DND-41 (cell line): ENCODE measurements at regions not wholly inside any gene's neighbourhood (a gene's known extent, or its start where the extent isn't known, plus 50 kb on each side); places are given as distances from the start of the nearest gene placed in this dataset.

Source experiments
- ATAC-seq: fragments of 200-7000 bp; cut with Tn5 transposase; 3 replicates; pipeline ENCODE4 v1.9.1; 2021; ENCODE audit warnings: low read depth; ENCODE audit not compliant: insufficient read depth
- DNase-seq: peaks from one replicate; pipeline ENCODE4 v3.0.0-alpha.2; 2020
- H2AFZ ChIP-seq: 2 replicates; pipeline ENCODE4 v1.6.0; 2012; ENCODE audit warnings: low read depth, low read length
- H3K27ac ChIP-seq: 2 replicates; pipeline ENCODE4 v1.5.1; 2012; ENCODE audit warnings: low read length, inconsistent platforms
- H3K27me3 ChIP-seq: fragments of 200-600 bp; sonication (generic); 2 replicates; pipeline ENCODE4 v1.6.0; 2012; ENCODE audit warnings: low read length, mild to moderate bottlenecking, inconsistent platforms; ENCODE audit not compliant: insufficient read depth, poor library complexity
- H3K36me3 ChIP-seq: 2 replicates; pipeline ENCODE4 v1.5.1; 2012; ENCODE audit warnings: low read length, inconsistent platforms; ENCODE audit not compliant: insufficient read depth
- H3K4me1 ChIP-seq: 2 replicates; pipeline ENCODE4 v1.5.1; 2012; ENCODE audit warnings: mild to moderate bottlenecking, low read length; ENCODE audit not compliant: insufficient read depth
- H3K4me2 ChIP-seq: 2 replicates; pipeline ENCODE4 v1.6.0; 2012; ENCODE audit warnings: mild to moderate bottlenecking, moderate library complexity, low read length, inconsistent platforms; ENCODE audit not compliant: insufficient read depth
- H3K4me3 ChIP-seq, 2 experiments: fragments of 200-600 bp in 1 of 2; shearing (Covaris generic) in 1 of 2; 2 replicates each; pipeline ENCODE4 v1.5.1; 2012 to 2016; ENCODE audit warnings: inconsistent platforms in 2 of 2, low read length in 2 of 2, mild to moderate bottlenecking in 2 of 2, low read depth in 1 of 2, moderate library complexity in 1 of 2
- H3K79me2 ChIP-seq: 2 replicates; pipeline ENCODE4 v1.6.0; 2012; ENCODE audit warnings: low read length, inconsistent platforms; ENCODE audit not compliant: insufficient read depth
- H3K9ac ChIP-seq: 2 replicates; pipeline ENCODE4 v1.6.0; 2012; ENCODE audit warnings: low read depth, mild to moderate bottlenecking, inconsistent platforms, low read length, moderate library complexity
- H3K9me3 ChIP-seq: 2 replicates; pipeline ENCODE4 v1.5.1; 2012; ENCODE audit warnings: low read length, moderate library complexity, mild to moderate bottlenecking, inconsistent platforms; ENCODE audit not compliant: insufficient read depth, severe bottlenecking
- H4K20me1 ChIP-seq: 2 replicates; pipeline ENCODE4 v1.6.0; 2012; ENCODE audit warnings: low read length; ENCODE audit not compliant: insufficient read depth
- EZH2 ChIP-seq: IDR thresholded peaks from 3 replicates; pipeline ENCODE4 v1.6.1; 2012; ENCODE audit warnings: borderline replicate concordance, low read depth, mild to moderate bottlenecking, moderate library complexity, low read length, inconsistent platforms; ENCODE audit not compliant: severe bottlenecking
- TF ChIP-seq, protein P1 (sequence below): IDR thresholded peaks from 2 replicates; pipeline ENCODE4 v1.5.1; 2012; ENCODE audit warnings: borderline replicate concordance, low read length, moderate library complexity, mild to moderate bottlenecking; ENCODE audit not compliant: poor library complexity, severe bottlenecking; ENCODE audit errors: extremely low read depth

DNA sequence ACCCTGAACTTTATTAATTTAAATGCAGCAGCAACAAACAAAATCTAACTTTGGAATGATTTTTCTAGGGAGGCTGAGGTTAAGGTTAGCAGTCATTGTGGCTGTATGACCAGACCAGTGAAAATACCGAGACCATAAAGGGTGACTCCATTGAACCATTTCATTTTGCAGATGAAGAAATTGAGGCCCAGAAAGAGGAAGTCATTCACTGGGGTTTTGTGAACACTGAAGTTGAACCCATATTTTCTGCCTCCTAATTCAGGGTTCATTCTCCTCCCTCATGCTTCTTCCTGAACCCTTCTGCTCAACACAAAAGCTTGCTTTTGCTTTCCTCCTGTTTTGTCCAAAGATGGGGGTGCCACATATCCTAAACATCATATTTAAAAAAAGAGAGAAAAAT, 65.8 kb upstream of the PLCL2 start:
- no peaks in the 10 kb centered on the region for H3K79me2 ChIP-seq
- no peaks in the 10 kb centered on the region for H3K27me3 ChIP-seq
- no peaks in the 10 kb centered on the region for H3K9me3 ChIP-seq
- no peak overlapping the region for H3K4me2 ChIP-seq
- H2AFZ ChIP-seq, result no peak overlapping the region
- no peaks in the 10 kb centered on the region for H4K20me1 ChIP-seq
- H3K36me3 ChIP-seq, result no peaks in the 10 kb centered on the region
- peaks cover 4% of the 10 kb centered on the region for H3K4me1 ChIP-seq
- no peak overlapping the region for H3K9ac ChIP-seq
- no peak for DNase-seq
- H3K27ac ChIP-seq, result no peak overlapping the region
- TF ChIP-seq, protein P1, sequence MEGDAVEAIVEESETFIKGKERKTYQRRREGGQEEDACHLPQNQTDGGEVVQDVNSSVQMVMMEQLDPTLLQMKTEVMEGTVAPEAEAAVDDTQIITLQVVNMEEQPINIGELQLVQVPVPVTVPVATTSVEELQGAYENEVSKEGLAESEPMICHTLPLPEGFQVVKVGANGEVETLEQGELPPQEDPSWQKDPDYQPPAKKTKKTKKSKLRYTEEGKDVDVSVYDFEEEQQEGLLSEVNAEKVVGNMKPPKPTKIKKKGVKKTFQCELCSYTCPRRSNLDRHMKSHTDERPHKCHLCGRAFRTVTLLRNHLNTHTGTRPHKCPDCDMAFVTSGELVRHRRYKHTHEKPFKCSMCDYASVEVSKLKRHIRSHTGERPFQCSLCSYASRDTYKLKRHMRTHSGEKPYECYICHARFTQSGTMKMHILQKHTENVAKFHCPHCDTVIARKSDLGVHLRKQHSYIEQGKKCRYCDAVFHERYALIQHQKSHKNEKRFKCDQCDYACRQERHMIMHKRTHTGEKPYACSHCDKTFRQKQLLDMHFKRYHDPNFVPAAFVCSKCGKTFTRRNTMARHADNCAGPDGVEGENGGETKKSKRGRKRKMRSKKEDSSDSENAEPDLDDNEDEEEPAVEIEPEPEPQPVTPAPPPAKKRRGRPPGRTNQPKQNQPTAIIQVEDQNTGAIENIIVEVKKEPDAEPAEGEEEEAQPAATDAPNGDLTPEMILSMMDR, result no peak
- TF ChIP-seq EZH2, result no peak
- no peak for ATAC-seq
- H3K4me3 ChIP-seq, result no peak overlapping the region

DNA sequence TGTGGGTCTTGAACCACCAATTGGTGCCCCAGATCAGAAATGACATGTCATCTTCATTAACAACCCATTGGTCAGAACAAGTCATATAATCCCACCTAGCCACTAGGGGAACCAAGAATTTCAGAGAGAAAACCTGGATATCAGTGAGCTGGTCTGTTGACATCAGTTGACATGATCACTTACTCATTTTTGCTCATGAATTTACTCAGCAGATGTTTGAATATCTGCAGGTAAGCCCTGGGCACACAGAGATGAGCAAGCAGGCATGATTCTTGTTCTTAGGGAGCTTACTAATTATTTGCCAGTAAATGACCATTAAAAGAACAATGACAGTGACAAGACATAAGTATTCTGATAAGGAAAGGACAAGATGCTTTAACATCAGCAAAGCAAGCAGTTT, 64.3 kb upstream of the PLCL2 start:
- Histone ChIP-seq H3K4me1 (peaks cover 14% of the 10 kb centered on the region), H3K4me3 (no peak overlapping the region), H3K4me2 (no peak overlapping the region), H3K79me2 (no peaks in the 10 kb centered on the region), H3K9ac (no peak overlapping the region), H3K27ac (no peak overlapping the region), H4K20me1 (no peaks in the 10 kb centered on the region), H2AFZ (no peak overlapping the region), H3K27me3 (no peaks in the 10 kb centered on the region), H3K36me3 (no peaks in the 10 kb centered on the region), H3K9me3 (no peaks in the 10 kb centered on the region)
- TF ChIP-seq EZH2, result no peak
- TF ChIP-seq, protein P1, result no peak
- DNase-seq (no peak), ATAC-seq (no peak)

DNA sequence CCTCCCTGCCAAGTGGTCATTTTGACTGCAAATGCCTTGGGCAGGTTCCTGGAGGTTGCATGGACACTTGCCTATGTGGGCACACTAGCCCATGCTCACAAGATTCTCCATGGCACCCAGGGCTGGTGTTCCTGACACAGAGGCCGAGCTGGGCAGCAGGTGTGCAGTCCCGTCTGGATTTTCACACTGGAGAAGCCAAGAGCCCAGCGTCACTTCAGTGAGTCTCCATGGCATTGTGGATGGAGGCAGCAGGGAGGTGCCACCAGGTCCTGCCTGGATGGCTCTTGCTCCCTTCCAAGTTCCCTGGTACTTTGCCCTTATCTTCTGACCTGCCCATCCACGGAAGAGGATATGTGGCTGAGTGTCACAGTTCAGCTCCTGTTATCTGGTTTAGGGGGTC, 63.7 kb upstream of the PLCL2 start:
- TF ChIP-seq EZH2, result no peak
- TF ChIP-seq, protein P1, result no peak
- Histone ChIP-seq H3K36me3 (no peaks in the 10 kb centered on the region), H3K9ac (no peak overlapping the region), H3K9me3 (no peaks in the 10 kb centered on the region), H4K20me1 (no peaks in the 10 kb centered on the region), H3K4me3 (no peak overlapping the region), H3K4me2 (no peak overlapping the region), H3K27ac (no peak overlapping the region), H3K27me3 (no peaks in the 10 kb centered on the region), H3K4me1 (peaks cover 14% of the 10 kb centered on the region), H3K79me2 (no peaks in the 10 kb centered on the region), H2AFZ (no peak overlapping the region)
- ATAC-seq, result no peak
- DNase-seq, result no peak
